Esophagus muscularis mucosa (tissue), 4 donors: ENCODE measurements at regions not wholly inside any gene's neighbourhood (a gene's known extent, or its start where the extent isn't known, plus 50 kb on each side); places are given as distances from the start of the nearest gene placed in this dataset.

Experiments
- CTCF ChIP-seq, 3 experiments: fragments of 200-600 bp in 2 of 3; fragments of 450-650 bp in 1 of 3; sonication (generic) in 2 of 3; IDR thresholded peaks; one replicate each; pipeline ENCODE4 v1.5.1; 2017 to 2019; ENCODE audit warnings: antibody characterized with exemption in 3 of 3, mild to moderate bottlenecking in 2 of 3, moderate library complexity in 1 of 3
- EP300 ChIP-seq: sonication (generic); formaldehyde crosslinking; IDR thresholded peaks from one replicate; pipeline ENCODE4 v1.6.1; 2017; ENCODE audit warnings: antibody characterized with exemption
- POLR2A ChIP-seq: fragments of 450-650 bp; IDR thresholded peaks from one replicate; pipeline ENCODE4 v1.6.1; 2017; ENCODE audit warnings: antibody characterized with exemption, moderate library complexity, mild to moderate bottlenecking, low read depth
- POLR2AphosphoS5 ChIP-seq, 2 donors: sonication (generic); formaldehyde crosslinking; IDR thresholded peaks; one replicate each; pipeline ENCODE4 v1.6.1; 2017; ENCODE audit warnings: antibody characterized with exemption in 2 of 2

- TF ChIP-seq POLR2A (no peak), CTCF (IDR thresholded peaks at IDR 0.05) (no peak), POLR2AphosphoS5 (IDR thresholded peaks at IDR 0.05) (no peak), EP300 (no peak)
These were observed 129.0 kb upstream of the COPS8 start for GRCh38 chr2:236956641-236957040.
